Stimulated activated naive B cell treated with anti-CD40 and anti-IgM and Interleukin-4, amounts not matched to agents 10 μg/mL and 1 μg/mL and 100 μg/mL, for 72 hours (primary cell): ENCODE measurements at regions not wholly inside any gene's neighbourhood (a gene's known extent, or its start where the extent isn't known, plus 50 kb on each side); places are given as distances from the start of the nearest gene placed in this dataset.

Source experiments
- ATAC-seq, 2 donors: fragments of 150-1000 bp; cut with Tn5 transposase; replicated peaks; 2 replicates each; pipeline ENCODE4 v1.10.0; 2021; ENCODE audit warnings: moderate library complexity in 1 of 2
- DNase-seq: peaks from one replicate; pipeline ENCODE4 v3.0.0; 2021
- H3K27ac Mint-ChIP-seq: one replicate; pipeline ENCODE4 v1.8.0; 2022; ENCODE audit warnings: mild to moderate bottlenecking, mixed read lengths
- H3K27me3 Mint-ChIP-seq, 2 donors: one replicate each; pipeline ENCODE4 v1.8.0; 2022; ENCODE audit warnings: mixed read lengths in 2 of 2
- H3K36me3 Mint-ChIP-seq, 2 donors: one replicate each; pipeline ENCODE4 v1.8.0; 2022; ENCODE audit warnings: mixed read lengths in 2 of 2, mild to moderate bottlenecking in 1 of 2
- H3K4me1 Mint-ChIP-seq, 2 donors: one replicate each; pipeline ENCODE4 v1.8.0; 2022; ENCODE audit warnings: mixed read lengths in 2 of 2, mild to moderate bottlenecking in 1 of 2
- H3K4me3 Mint-ChIP-seq, 2 donors: one replicate each; pipeline ENCODE4 v1.8.0; 2022; ENCODE audit warnings: mild to moderate bottlenecking in 2 of 2, mixed read lengths in 2 of 2, moderate library complexity in 1 of 2
- H3K9me3 Mint-ChIP-seq, 2 donors: one replicate each; pipeline ENCODE4 v1.8.0; 2022; ENCODE audit warnings: mixed read lengths in 2 of 2, mild to moderate bottlenecking in 1 of 2

DNA sequence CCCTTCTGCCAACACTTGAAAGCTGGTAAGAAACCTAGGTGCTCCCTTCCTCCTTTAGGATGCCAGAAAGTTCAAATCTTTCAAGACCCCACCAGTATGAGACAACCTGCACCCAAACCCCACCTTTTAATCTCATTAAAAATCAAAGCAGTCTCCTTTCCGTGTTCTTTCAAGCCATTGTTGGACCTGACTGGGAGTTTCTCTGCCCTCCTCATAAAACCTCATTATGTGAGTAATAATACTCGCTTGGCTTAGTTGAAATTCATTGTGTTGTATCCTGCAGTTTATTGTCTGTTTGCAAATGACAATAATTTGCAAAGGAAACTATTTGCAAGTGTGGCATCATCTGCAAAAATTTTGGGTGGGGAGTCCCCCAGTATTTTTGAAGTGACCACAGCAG is 133.2 kb upstream of the VEGFC start:
- H3K36me3 Mint-ChIP-seq = no peaks in the 10 kb centered on the region
- H3K4me3 Mint-ChIP-seq = no peak overlapping the region
- no peaks in the 10 kb centered on the region for H3K4me1 Mint-ChIP-seq
- no peak overlapping the region for H3K27ac Mint-ChIP-seq
- no peaks in the 10 kb centered on the region for H3K27me3 Mint-ChIP-seq
- ATAC-seq (no peak), DNase-seq (no peak)
- no peaks in the 10 kb centered on the region for H3K9me3 Mint-ChIP-seq

DNA sequence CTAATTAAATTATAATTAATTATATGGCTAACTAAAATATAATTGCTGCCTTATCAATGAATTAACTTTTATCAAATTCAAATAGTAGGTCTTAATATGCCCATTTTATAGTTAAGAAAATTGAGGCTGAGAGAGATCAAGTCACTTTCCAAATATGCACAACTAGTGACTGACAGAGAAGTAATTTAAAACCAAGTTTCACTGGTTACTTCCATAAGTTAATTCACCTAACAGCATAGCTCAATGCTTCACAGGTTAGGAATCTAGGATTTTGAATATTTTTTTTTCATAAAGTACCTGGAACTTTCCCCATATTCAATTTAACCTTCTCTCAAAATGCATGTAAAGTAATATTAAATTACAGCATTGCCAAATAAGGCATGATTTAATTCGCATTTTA is 134.4 kb upstream of the VEGFC start:
- H3K4me3 Mint-ChIP-seq = no peak overlapping the region
- no peaks in the 10 kb centered on the region for H3K4me1 Mint-ChIP-seq
- peaks cover 0 to 1% of the 10 kb centered on the region in 2 donors for H3K9me3 Mint-ChIP-seq
- H3K27me3 Mint-ChIP-seq = no peaks in the 10 kb centered on the region
- DNase-seq (no peak), ATAC-seq (no peak)
- no peak overlapping the region for H3K27ac Mint-ChIP-seq
- H3K36me3 Mint-ChIP-seq = no peaks in the 10 kb centered on the region

DNA sequence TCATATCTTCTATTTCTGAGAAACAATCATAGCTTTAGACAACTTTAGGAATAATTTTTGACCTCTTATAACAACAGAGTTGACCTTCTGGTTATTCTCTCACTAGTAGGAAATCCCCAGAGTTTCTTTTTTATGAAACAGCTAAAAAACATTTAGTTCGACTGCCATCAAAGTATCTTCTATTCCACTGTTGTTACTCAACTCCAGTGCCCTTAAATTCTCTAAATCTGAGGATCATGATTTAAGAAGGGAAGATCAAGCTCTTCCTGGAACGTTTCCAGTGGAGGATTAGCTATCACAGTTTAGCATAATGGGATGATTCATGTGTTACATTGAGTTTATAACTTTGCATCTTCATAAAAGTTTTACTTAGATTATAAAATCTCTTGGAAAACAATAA is 134.9 kb upstream of the VEGFC start:
- H3K27me3 Mint-ChIP-seq = no peaks in the 10 kb centered on the region
- no peak for DNase-seq
- no peaks in the 10 kb centered on the region for H3K4me1 Mint-ChIP-seq
- no peak for ATAC-seq
- no peak overlapping the region for H3K27ac Mint-ChIP-seq
- peaks cover 0 to 1% of the 10 kb centered on the region in 2 donors for H3K9me3 Mint-ChIP-seq
- no peaks in the 10 kb centered on the region for H3K36me3 Mint-ChIP-seq
- no peak overlapping the region for H3K4me3 Mint-ChIP-seq

DNA sequence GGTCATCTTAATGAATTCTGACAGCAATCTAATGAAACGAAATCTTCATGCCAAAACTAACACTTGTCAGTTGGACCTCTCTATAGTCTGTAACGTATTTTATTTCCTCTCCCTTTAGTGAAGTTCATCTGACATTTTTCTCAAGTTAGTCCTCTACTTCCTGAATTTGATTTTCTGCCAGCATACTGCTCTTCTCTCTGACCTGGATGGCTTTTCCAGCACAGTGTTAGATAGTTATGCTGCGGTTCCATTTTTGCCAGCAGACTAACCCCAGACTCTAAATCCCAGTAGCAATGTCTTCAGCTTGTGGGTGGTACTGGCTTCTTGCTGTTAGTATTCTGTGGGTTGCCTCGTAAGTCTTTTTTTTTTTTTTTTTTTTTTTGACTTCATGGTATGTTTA is 146.7 kb upstream of the VEGFC start:
- no peak overlapping the region for H3K4me3 Mint-ChIP-seq
- H3K27me3 Mint-ChIP-seq = no peaks in the 10 kb centered on the region
- ATAC-seq (no peak), DNase-seq (no peak)
- no peaks in the 10 kb centered on the region for H3K4me1 Mint-ChIP-seq
- H3K36me3 Mint-ChIP-seq = no peaks in the 10 kb centered on the region
- H3K27ac Mint-ChIP-seq = no peak overlapping the region
- no peaks in the 10 kb centered on the region for H3K9me3 Mint-ChIP-seq

DNA sequence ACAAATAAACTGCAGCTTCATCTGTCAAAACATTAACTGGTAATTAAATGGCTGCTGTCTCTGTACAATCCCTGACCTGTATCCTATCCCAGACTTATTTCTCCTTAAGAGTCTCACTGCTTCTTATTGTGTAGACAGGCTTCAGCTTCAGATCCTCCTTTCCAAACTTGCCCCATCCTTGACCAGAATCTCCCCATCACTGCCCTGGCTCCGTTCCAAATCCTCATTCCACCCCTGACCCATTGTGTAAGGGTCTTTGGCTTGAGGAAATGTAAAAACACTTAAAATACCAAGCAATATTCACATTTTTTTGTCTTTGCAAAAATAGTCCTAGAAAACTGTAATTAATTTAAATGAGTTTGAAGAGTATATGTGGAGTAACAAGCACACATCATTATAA is 152.6 kb upstream of the VEGFC start:
- no peaks in the 10 kb centered on the region for H3K27me3 Mint-ChIP-seq
- H3K4me1 Mint-ChIP-seq = no peaks in the 10 kb centered on the region
- no peaks in the 10 kb centered on the region for H3K36me3 Mint-ChIP-seq
- no peak for DNase-seq
- H3K27ac Mint-ChIP-seq = no peak overlapping the region
- H3K9me3 Mint-ChIP-seq = peaks cover 0 to 1% of the 10 kb centered on the region in 2 donors
- ATAC-seq = no peak
- H3K4me3 Mint-ChIP-seq = no peak overlapping the region

DNA sequence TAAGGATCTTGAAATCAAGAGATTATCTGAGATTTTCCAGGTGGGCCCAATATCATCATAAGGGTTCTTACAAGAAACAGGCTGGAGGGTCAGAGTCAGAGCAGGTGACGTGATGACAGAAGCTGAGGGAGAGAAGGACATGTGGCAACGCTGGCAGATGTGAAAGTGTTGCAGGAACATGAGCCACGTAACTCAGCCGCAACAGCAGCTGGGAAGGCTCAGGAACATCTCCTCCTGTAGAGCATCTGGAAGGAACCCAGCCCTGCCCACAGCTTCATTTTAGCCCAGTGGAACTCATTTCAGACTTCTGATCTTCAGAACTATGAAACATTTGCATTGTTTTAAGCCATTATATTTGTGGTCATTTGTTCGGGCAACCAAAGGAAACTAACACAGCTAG is 156.3 kb upstream of the VEGFC start:
- peaks cover 0 to 1% of the 10 kb centered on the region in 2 donors for H3K9me3 Mint-ChIP-seq

DNA sequence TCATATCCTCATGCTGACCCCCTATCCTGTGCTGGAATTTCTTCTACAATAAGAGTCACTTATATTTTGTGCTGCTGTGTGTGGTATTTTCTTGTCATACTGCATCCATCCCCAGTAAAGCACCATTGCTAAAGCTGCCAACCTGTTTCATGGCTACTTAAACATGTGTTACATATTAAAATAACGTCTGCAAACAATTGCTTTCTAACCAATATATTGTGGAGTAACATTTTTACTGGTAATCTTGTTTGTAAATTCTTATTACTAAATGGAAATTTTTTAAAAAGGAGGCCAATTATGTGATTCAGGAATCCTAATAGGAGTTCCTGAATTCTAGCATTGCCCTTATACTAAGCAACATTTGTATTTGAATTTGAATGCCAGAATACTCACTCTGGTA is 160.3 kb upstream of the VEGFC start:
- Mint-ChIP-seq H3K4me1 (no peaks in the 10 kb centered on the region), H3K36me3 (no peaks in the 10 kb centered on the region), H3K9me3 (peaks cover 12 to 13% of the 10 kb centered on the region in 2 donors), H3K27me3 (no peaks in the 10 kb centered on the region), H3K4me3 (no peak overlapping the region), H3K27ac (no peak overlapping the region)
- no peak for DNase-seq
- ATAC-seq = no peak

More for the DNA sequence above, 156.3 kb upstream of the VEGFC start:
- H3K27me3 Mint-ChIP-seq = no peaks in the 10 kb centered on the region
- H3K4me1 Mint-ChIP-seq = no peaks in the 10 kb centered on the region
- no peak for ATAC-seq
- no peaks in the 10 kb centered on the region for H3K36me3 Mint-ChIP-seq
- H3K4me3 Mint-ChIP-seq = no peak overlapping the region
- no peak for DNase-seq
- no peak overlapping the region for H3K27ac Mint-ChIP-seq

DNA sequence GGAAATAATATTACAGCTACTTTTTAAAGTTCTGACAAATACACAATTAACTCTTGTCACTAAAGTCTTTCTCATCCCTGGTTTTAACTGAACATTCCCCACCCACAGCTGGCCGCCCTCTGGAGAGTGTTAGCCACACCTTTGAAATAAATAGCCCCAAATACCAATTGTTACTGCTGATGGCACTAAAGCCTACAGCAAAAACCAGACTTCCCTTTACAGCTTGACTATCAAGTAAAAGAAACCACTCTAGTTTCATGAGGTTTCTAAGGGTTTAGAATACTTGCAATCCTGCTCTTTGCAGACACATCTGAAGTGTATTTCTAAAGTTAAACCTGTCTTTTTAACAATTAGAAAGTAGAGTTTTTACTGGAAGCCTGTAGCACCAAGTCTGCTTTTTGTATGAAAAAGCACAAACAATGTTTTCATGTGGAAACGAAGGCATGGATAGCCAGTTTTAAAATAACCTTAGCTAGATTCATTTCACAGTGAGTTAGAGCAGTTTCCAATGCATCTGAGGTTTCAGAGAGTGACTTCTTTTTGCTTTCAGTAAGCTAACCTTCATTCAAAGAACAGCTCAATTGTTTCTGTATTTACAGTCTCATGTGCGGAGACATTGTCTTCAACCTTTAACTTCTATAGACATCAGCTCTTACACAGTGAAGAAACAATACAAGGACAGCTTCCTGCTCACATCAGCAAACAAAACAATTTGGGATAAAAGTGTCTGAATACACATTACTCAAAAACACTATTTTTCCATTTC is 164.8 kb upstream of the VEGFC start:
- Mint-ChIP-seq H3K9me3 (peaks cover 12 to 15% of the 10 kb centered on the region in 2 donors), H3K4me3 (no peak overlapping the region), H3K4me1 (no peaks in the 10 kb centered on the region), H3K27me3 (no peaks in the 10 kb centered on the region), H3K36me3 (no peaks in the 10 kb centered on the region), H3K27ac (no peak overlapping the region)
- no peak for DNase-seq
- ATAC-seq = no peak

DNA sequence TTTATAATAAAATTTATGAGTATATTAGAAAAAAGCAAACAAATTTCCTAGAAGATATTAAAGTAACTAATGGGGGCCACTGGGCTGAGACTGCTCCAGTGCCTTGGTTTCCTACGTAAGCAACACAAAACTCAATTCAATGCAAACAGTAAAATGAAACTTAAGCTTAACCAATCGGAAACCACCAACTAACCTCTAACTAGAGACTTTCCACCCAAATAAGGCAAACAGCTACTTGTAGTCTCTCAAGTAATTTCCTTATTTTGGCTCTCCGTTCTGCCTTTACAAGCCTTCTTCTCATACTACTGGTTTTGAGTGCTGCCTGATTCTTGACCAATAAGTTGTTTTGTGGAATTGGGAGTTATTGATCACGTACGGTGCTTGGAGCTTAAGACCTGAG is 167.3 kb upstream of the VEGFC start:
- Mint-ChIP-seq H3K36me3 (no peaks in the 10 kb centered on the region), H3K27ac (no peak overlapping the region), H3K4me3 (no peak overlapping the region), H3K27me3 (no peaks in the 10 kb centered on the region), H3K9me3 (peaks cover 8 to 13% of the 10 kb centered on the region in 2 donors), H3K4me1 (no peaks in the 10 kb centered on the region)
- no peak for ATAC-seq
- no peak for DNase-seq

DNA sequence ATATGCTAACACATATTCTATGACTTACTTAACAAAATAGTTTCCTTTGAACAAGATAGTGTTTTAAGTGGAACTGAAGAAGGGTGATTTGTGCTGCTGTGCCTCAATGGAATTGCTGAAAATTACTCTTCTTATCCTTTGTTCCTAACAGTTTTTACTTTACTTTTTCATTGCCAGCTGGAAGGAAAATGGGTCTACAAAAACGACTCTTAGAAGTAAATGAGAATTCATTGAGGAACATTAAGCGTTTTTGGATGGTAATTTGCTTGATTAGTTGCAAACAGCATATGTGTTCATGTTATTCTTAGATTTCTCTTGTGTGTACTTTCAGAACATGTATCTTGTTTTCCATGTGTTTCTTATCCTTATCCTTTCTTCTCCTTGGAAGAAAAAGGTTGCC is 170.4 kb upstream of the VEGFC start:
- peaks cover 0 to 3% of the 10 kb centered on the region in 2 donors for H3K9me3 Mint-ChIP-seq
- no peaks in the 10 kb centered on the region for H3K36me3 Mint-ChIP-seq
- ATAC-seq (no peak), DNase-seq (no peak)
- no peaks in the 10 kb centered on the region for H3K27me3 Mint-ChIP-seq
- no peak overlapping the region for H3K4me3 Mint-ChIP-seq
- H3K4me1 Mint-ChIP-seq = no peaks in the 10 kb centered on the region
- H3K27ac Mint-ChIP-seq = no peak overlapping the region

DNA sequence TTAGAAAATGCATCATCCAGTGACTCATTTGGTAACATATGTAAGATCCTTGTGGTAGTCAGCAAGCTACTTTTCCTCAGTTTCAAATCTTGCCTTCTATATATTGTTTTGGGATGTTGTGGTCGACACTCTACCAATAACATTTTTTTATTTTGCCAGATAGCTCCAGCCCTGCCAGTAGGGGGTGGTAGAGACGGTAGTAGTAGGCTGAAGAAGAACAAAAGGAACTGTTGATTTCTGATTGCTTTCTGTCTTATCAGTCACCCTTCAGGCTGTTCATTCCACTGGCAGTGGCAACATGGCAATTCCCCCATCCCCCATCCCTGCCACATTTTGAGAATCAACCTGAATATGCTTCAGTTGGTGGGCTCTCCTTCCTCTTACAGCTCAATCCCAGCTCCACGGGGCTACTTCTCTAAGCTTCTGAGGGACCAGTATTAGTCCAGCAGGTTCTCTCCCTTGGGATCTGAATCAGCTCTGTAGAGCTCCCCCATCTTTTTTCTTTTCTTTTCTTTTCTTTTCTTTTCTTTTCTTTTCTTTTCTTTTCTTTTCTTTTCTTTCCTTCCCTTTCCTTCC is 171.5 kb upstream of the VEGFC start:
- no peaks in the 10 kb centered on the region for H3K36me3 Mint-ChIP-seq
- H3K27ac Mint-ChIP-seq = no peak overlapping the region
- H3K4me3 Mint-ChIP-seq = no peak overlapping the region
- ATAC-seq (no peak), DNase-seq (no peak)
- H3K27me3 Mint-ChIP-seq = no peaks in the 10 kb centered on the region
- H3K9me3 Mint-ChIP-seq = peaks cover 0 to 3% of the 10 kb centered on the region in 2 donors
- H3K4me1 Mint-ChIP-seq = no peaks in the 10 kb centered on the region

DNA sequence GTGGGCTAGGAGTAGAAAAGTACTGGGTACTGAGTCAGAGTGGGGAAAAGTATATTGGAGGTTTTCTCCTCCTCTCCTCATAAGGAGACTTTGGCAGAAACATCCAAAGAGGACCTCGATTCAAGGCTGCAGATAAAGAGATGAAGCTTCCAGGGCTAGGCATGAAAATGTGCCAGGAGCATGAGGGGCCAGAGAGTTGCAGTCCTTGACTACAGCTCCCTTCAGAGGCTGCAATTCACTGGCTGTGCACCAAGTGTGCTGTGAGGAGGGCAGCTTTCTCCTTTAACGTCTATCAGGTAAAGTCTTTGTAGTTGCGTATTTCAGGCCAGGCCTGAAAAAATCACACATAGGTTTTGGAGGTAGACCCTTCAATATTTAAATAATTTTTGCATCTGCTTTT is 174.9 kb upstream of the VEGFC start:
- no peaks in the 10 kb centered on the region for H3K27me3 Mint-ChIP-seq
- no peak overlapping the region for H3K27ac Mint-ChIP-seq
- no peak for ATAC-seq
- peaks cover 0 to 1% of the 10 kb centered on the region in 2 donors for H3K9me3 Mint-ChIP-seq
- no peaks in the 10 kb centered on the region for H3K4me1 Mint-ChIP-seq
- H3K4me3 Mint-ChIP-seq = no peak overlapping the region
- no peak for DNase-seq
- H3K36me3 Mint-ChIP-seq = no peaks in the 10 kb centered on the region

DNA sequence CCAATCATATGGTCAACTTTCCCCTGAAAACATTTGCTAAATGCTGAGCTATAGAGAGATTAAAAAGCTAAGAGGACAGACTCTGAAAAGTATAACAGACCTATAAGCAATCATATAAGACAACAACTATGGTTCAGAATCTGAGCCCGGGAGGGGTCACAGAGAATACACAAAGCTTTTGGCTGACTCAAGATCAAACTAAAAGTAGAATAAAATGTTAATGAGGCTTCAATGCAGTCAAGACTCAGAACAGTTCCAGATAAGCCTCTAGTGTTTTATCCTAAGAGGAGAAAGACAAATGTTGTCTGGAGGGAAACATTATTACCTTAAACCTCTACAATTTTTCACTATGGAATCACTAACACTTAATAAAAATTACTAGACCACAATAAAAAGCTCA is 175.4 kb upstream of the VEGFC start:
- no peaks in the 10 kb centered on the region for H3K4me1 Mint-ChIP-seq
- peaks cover 0 to 1% of the 10 kb centered on the region in 2 donors for H3K9me3 Mint-ChIP-seq
- no peak for DNase-seq
- ATAC-seq = no peak
- H3K36me3 Mint-ChIP-seq = no peaks in the 10 kb centered on the region
- H3K27me3 Mint-ChIP-seq = no peaks in the 10 kb centered on the region
- no peak overlapping the region for H3K4me3 Mint-ChIP-seq
- no peak overlapping the region for H3K27ac Mint-ChIP-seq

DNA sequence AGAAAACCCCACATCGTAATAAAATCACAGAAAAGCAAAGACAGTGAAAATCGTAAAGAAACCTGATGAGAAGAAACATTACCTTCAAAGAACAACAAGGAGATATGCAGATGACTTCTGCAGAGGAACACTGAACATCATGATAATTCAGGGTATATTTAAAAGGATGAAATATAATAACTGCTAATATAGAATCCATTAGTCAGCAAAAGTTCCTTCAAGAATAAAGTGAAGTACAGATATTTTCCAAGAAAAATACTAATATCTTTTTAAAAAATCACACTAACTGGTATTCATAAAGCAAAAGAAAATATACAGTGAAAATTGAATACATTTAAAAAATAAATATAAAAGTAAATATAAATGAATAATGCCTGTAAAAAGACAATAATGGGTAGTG is 176.3 kb upstream of the VEGFC start:
- DNase-seq (no peak), ATAC-seq (no peak)
- H3K9me3 Mint-ChIP-seq = peaks cover 0 to 1% of the 10 kb centered on the region in 2 donors
- H3K36me3 Mint-ChIP-seq = no peaks in the 10 kb centered on the region
- no peaks in the 10 kb centered on the region for H3K27me3 Mint-ChIP-seq
- H3K4me1 Mint-ChIP-seq = no peaks in the 10 kb centered on the region
- no peak overlapping the region for H3K4me3 Mint-ChIP-seq
- no peak overlapping the region for H3K27ac Mint-ChIP-seq

DNA sequence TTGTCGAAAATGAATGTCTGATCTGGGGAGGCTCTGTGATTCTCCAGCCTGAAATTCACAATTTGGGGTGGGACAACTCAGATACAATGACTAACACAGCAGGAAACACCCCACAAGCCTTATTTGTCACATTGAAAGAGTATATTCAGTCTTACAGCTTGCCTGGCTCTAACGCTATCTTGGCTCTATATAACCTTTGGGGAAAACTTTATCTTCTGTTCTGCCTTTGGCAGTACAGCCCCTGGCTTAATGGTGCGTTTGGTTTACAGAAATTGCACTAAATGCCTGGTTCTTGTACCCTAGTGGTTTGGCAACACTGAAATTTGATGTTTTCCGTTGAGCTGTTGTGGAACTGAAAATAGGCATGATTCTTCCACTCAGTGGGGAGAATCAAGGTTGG is 178.1 kb upstream of the VEGFC start:
- ATAC-seq (peak in 1 of 2 donors; percentile 14), DNase-seq (no peak)
- Mint-ChIP-seq H3K27me3 (no peaks in the 10 kb centered on the region), H3K27ac (no peak overlapping the region), H3K4me3 (no peak overlapping the region), H3K4me1 (no peaks in the 10 kb centered on the region), H3K36me3 (no peaks in the 10 kb centered on the region), H3K9me3 (peaks cover 0 to 1% of the 10 kb centered on the region in 2 donors)
